GM10248 (cell line): ENCODE measurements at regions not wholly inside any gene's neighbourhood (a gene's known extent, or its start where the extent isn't known, plus 50 kb on each side); places are given as distances from the start of the nearest gene placed in this dataset.

Experiments
- CTCF ChIA-PET: fragments of 300-600 bp; sonication (Branson Sonifier 250); formaldehyde crosslinking; extraction: SDS; loops from one replicate; lab custom pipeline; 2021; ENCODE audit warnings: antibody characterized with exemption; lab: Yijun Ruan, JAX
- POLR2A ChIA-PET: fragments of 350-650 bp; sonication (Branson Sonifier 250); formaldehyde crosslinking; extraction: SDS; loops from one replicate; lab custom pipeline; 2020; ENCODE audit warnings: antibody characterized with exemption; lab: Yijun Ruan, JAX
- DNase-seq: peaks from one replicate; pipeline ENCODE4 v3.0.0; 2012; ENCODE audit errors: extremely low spot score
- TF ChIP-seq, protein P1 (sequence below): IDR thresholded peaks from 2 replicates; pipeline ENCODE4 v1.5.1; 2012; ENCODE audit warnings: mild to moderate bottlenecking, low read depth; ENCODE audit errors: extremely low read depth, missing control alignments, control extremely low read depth

DNA sequence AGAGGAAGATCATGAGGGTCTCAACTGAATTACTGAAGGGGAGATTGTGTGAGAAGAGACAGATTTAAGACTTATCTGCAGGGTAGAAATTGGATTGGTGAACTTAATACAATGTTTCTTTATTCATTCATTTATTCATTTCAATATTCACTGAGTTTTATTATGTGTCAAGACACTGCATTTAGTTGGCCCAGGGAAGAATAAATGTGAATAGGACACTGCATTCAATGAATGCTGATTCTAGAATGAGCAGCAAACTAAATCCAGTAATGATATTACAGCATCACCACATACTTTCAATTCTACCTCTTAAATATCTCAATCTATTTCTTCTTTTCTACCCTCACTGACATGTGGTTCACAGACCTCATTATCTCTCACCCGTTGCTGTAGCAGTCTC is 149.0 kb upstream of the TACR1 start:
- DNase-seq: no peak
- TF ChIP-seq, protein P1, sequence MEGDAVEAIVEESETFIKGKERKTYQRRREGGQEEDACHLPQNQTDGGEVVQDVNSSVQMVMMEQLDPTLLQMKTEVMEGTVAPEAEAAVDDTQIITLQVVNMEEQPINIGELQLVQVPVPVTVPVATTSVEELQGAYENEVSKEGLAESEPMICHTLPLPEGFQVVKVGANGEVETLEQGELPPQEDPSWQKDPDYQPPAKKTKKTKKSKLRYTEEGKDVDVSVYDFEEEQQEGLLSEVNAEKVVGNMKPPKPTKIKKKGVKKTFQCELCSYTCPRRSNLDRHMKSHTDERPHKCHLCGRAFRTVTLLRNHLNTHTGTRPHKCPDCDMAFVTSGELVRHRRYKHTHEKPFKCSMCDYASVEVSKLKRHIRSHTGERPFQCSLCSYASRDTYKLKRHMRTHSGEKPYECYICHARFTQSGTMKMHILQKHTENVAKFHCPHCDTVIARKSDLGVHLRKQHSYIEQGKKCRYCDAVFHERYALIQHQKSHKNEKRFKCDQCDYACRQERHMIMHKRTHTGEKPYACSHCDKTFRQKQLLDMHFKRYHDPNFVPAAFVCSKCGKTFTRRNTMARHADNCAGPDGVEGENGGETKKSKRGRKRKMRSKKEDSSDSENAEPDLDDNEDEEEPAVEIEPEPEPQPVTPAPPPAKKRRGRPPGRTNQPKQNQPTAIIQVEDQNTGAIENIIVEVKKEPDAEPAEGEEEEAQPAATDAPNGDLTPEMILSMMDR: no peak
- ChIA-PET CTCF (no interaction called here), POLR2A (no interaction called here)

DNA sequence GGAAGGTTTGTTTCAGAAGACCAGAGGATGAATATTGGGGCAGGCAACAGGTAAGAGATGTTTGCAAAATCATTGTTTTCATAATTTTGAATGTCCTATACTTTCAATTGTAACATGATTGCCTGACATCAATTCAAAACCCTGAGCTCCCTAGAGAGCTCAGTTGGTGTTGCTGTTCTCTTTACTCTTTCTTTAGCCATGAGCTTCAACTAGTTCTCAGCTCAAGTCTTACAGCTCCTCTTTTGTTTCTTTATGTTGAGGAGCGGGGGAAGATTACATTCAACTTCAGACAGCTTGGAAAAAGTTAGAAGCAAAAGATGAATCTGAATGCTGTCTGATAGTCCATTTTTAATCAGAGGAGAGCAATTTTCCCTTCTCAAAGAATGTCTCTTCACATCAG is 144.8 kb upstream of the TACR1 start:
- TF ChIP-seq, protein P1: no peak
- ChIA-PET POLR2A (no interaction called here), CTCF (interaction anchor here (0.9 to 2.3 kb wide), 11 partner anchors 8 to 418 kb away, joined by 3 to 10 read pairs (median 3); no protein-coding TSS in a partner anchor)
- DNase-seq: no peak

DNA sequence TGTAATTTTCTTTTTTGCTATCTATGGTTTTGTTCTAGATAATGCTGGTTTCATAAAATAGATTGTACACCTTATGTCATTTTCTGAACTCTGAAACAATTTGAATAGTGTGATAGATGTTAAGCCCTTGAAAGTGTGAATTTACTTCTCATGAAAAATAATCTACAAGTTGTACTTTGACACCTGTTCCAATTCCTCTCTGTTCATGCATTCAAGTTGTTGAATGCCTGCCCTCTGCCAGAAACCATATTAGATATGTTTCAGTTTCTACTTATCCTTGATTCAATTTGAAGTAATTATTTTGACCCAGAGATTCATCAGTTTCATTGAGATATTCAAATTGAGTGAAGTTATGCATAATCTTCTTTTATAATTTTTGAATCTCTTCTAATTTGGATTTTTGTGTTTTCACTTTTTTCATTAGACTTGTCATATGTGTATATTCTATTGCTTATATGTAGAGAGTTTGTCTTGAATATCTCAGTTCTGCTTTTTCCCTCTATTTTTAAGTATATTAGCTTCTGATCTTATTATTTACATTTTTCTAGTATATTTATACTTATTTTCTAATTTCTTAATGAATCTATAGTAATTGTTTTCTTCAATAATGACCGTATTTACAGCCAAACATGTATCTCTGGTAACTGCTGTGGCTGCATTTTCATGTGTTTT is 143.3 kb upstream of the TACR1 start:
- TF ChIP-seq, protein P1: no peak

DNA sequence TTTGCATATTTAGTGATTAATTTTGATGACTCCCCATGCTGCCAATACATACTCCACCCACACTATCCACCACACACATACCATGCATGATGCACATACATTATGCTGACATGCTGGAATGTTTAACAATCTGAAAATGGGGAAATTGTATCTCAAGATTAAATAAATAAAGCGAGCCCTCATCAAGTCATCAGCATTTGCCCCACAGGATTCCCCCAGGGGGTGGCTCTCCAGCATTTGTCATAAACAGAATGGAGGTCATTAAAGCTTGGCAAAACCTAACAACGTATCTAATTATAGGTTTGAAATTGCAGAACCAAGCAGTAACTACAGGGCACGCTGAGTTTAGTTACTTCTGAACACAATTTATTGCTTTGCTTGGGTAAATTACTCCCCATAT is 141.2 kb upstream of the TACR1 start:
- CTCF ChIA-PET: interaction anchor here (1.1 kb wide), 1 partner anchor 15 kb away, joined by 3 read pairs; no protein-coding TSS in a partner anchor
- no peak for DNase-seq
- TF ChIP-seq, protein P1: no peak
- POLR2A ChIA-PET: no interaction called here

More for the DNA sequence above, 143.3 kb upstream of the TACR1 start:
- no peak for DNase-seq
- POLR2A ChIA-PET: no interaction called here
- CTCF ChIA-PET: interaction anchor here (1.0 kb wide), 1 partner anchor 9 kb away, joined by 3 read pairs; no protein-coding TSS in a partner anchor

DNA sequence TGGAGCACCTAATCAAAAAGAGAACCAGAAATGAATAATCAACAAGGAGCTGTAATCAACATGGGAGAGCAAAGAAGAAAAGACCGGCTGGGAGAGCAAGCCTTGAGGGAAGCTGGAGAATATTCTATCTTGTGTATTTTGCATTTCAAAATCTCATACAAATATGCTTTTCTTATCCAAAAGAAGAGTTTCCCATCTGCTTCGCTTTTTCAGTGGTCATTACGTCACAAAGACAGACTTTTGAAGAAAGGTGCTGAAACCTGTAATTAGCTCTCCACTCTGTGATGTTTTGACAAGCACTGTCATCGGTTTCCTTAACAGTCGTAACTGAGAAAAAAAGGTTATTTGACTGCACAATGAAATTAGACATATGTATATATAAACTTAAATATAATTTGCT is 139.1 kb upstream of the TACR1 start:
- CTCF ChIA-PET: interaction anchor here (0.8 kb wide), 1 partner anchor 14 kb away, joined by 3 read pairs; no protein-coding TSS in a partner anchor
- TF ChIP-seq, protein P1: no peak
- DNase-seq: no peak

DNA sequence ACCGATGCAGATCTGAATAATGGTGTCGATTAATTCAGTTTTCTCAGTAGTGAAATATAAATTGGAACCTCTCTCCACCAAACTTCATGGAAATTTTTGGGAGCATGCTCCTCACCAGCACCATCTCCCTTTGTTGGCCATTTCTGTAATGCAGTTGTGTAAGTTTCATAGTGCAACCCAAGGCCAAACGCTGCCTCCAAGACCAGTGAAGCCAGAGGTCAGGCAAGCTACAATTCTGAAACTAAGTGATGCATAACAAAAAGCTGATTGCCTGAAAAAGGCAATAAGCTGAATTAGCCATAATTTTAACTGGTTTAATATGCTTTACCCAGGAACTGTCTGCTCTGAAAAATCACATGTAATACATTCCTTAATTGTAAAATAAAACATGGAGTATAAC is 138.3 kb upstream of the TACR1 start:
- DNase-seq: no peak
- TF ChIP-seq, protein P1: no peak
- ChIA-PET POLR2A (no interaction called here), CTCF (interaction anchor here (1.3 to 1.4 kb wide), 2 partner anchors 13 to 66 kb away, joined by 3 to 5 read pairs; no protein-coding TSS in a partner anchor)

More for the DNA sequence above, 139.1 kb upstream of the TACR1 start:
- POLR2A ChIA-PET: no interaction called here
